Transverse colon (tissue), 3 donors: ENCODE measurements at regions not wholly inside any gene's neighbourhood (a gene's known extent, or its start where the extent isn't known, plus 50 kb on each side); places are given as distances from the start of the nearest gene placed in this dataset.

Experiments
- POLR2A ChIP-seq: fragments of 450-650 bp; IDR thresholded peaks from one replicate; pipeline ENCODE4 v1.6.1; 2016; ENCODE audit warnings: antibody characterized with exemption, mild to moderate bottlenecking, moderate library complexity
- TF ChIP-seq, protein P1 (sequence below), 5 experiments: fragments of 200-600 bp in 3 of 5; fragments of 450-650 bp in 2 of 5; sonication (generic) in 3 of 5; IDR thresholded peaks; 1 replicate in 2 of 5; 2 replicates in 3 of 5; pipeline ENCODE4 v1.5.1; 2016 to 2017; ENCODE audit warnings: antibody characterized with exemption in 5 of 5, inconsistent platforms in 3 of 5, mild to moderate bottlenecking in 2 of 5, moderate library complexity in 1 of 5

- TF ChIP-seq, protein P1, sequence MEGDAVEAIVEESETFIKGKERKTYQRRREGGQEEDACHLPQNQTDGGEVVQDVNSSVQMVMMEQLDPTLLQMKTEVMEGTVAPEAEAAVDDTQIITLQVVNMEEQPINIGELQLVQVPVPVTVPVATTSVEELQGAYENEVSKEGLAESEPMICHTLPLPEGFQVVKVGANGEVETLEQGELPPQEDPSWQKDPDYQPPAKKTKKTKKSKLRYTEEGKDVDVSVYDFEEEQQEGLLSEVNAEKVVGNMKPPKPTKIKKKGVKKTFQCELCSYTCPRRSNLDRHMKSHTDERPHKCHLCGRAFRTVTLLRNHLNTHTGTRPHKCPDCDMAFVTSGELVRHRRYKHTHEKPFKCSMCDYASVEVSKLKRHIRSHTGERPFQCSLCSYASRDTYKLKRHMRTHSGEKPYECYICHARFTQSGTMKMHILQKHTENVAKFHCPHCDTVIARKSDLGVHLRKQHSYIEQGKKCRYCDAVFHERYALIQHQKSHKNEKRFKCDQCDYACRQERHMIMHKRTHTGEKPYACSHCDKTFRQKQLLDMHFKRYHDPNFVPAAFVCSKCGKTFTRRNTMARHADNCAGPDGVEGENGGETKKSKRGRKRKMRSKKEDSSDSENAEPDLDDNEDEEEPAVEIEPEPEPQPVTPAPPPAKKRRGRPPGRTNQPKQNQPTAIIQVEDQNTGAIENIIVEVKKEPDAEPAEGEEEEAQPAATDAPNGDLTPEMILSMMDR (IDR thresholded peaks at IDR 0.05) = no peak
- no peak for TF ChIP-seq POLR2A
Observed at GRCh38 chr4:182062936-182063335, 180.3 kb upstream of the TENM3 start.
